Stomach smooth muscle (tissue), 2 donors: ENCODE measurements at regions not wholly inside any gene's neighbourhood (a gene's known extent, or its start where the extent isn't known, plus 50 kb on each side); places are given as distances from the start of the nearest gene placed in this dataset.
"Not testable (repeated sequence)": the region's sequence is repeated elsewhere in the genome, so short reads cannot be mapped to it uniquely, and the experiment has no call there.

Source experiments
- H3K27ac ChIP-seq: one replicate; pipeline ENCODE4 v1.7.0; 2013; ENCODE audit warnings: mild to moderate bottlenecking, low read length, inconsistent platforms
- H3K27me3 ChIP-seq, 2 donors: one replicate each; pipeline ENCODE4 v1.7.0; 2013; ENCODE audit warnings: low read length in 2 of 2; ENCODE audit not compliant: insufficient read depth in 2 of 2, control insufficient read depth in 1 of 2
- H3K36me3 ChIP-seq, 2 donors: one replicate each; pipeline ENCODE4 v1.7.0; 2013; ENCODE audit warnings: low read length in 2 of 2; ENCODE audit not compliant: control insufficient read depth in 2 of 2, insufficient read depth in 2 of 2
- H3K4me1 ChIP-seq: one replicate; pipeline ENCODE4 v1.7.0; 2013; ENCODE audit warnings: low read length; ENCODE audit not compliant: control insufficient read depth, insufficient read depth
- H3K4me3 ChIP-seq, 2 donors: one replicate each; pipeline ENCODE4 v1.7.0; 2013; ENCODE audit warnings: low read length in 2 of 2
- H3K9ac ChIP-seq, 2 donors: one replicate each; pipeline ENCODE4 v1.7.0; 2013; ENCODE audit warnings: low read length in 2 of 2, mild to moderate bottlenecking in 1 of 2
- H3K9me3 ChIP-seq, 2 donors: one replicate each; pipeline ENCODE4 v1.7.0; 2013; ENCODE audit warnings: low read length in 2 of 2; ENCODE audit not compliant: control insufficient read depth in 2 of 2
- donor health status: healthy.
- donor health status: Pancreatic carcinoma.

GRCh38 chr3:94794563-94794962 is 731.7 kb downstream of the NSUN3 start:
- Histone ChIP-seq H3K9ac (no peak overlapping the region), H3K9me3 (no peaks in the 10 kb centered on the region), H3K27me3 (no peaks in the 10 kb centered on the region), H3K4me3 (no peak overlapping the region), H3K36me3 (no peaks in the 10 kb centered on the region), H3K27ac (no peak overlapping the region), H3K4me1 (no peaks in the 10 kb centered on the region)

- H3K4me3 ChIP-seq, result no peak overlapping the region
These were observed 736.7 kb downstream of the NSUN3 start for GRCh38 chr3:94799420-94800060.

GRCh38 chr3:94811836-94812235 is 749.0 kb downstream of the NSUN3 start:
- no peak overlapping the region for H3K9ac ChIP-seq
- no peak overlapping the region for H3K27ac ChIP-seq
- H3K27me3 ChIP-seq, result no peaks in the 10 kb centered on the region
- H3K36me3 ChIP-seq, result no peaks in the 10 kb centered on the region
- no peak overlapping the region for H3K4me3 ChIP-seq
- no peaks in the 10 kb centered on the region for H3K9me3 ChIP-seq
- no peaks in the 10 kb centered on the region for H3K4me1 ChIP-seq

More at GRCh38 chr3:94799420-94800060, 736.7 kb downstream of the NSUN3 start:
- Histone ChIP-seq H3K9me3 (no peaks in the 10 kb centered on the region), H3K9ac (no peak overlapping the region), H3K36me3 (no peaks in the 10 kb centered on the region), H3K27ac (no peak overlapping the region), H3K27me3 (no peaks in the 10 kb centered on the region), H3K4me1 (no peaks in the 10 kb centered on the region)

GRCh38 chr3:94821241-94821640 is 758.4 kb downstream of the NSUN3 start:
- no peaks in the 10 kb centered on the region for H3K4me1 ChIP-seq
- H3K27ac ChIP-seq, result no peak overlapping the region
- H3K27me3 ChIP-seq, result no peaks in the 10 kb centered on the region
- H3K9ac ChIP-seq, result no peak overlapping the region
- peaks cover 0 to 3% of the 10 kb centered on the region in 2 donors for H3K9me3 ChIP-seq
- H3K4me3 ChIP-seq, result no peak overlapping the region
- H3K36me3 ChIP-seq, result no peaks in the 10 kb centered on the region

GRCh38 chr3:94822298-94822697 is 759.4 kb downstream of the NSUN3 start:
- Histone ChIP-seq H3K9ac (no peak overlapping the region), H3K9me3 (peaks cover 0 to 3% of the 10 kb centered on the region in 2 donors), H3K4me1 (no peaks in the 10 kb centered on the region), H3K4me3 (no peak overlapping the region), H3K36me3 (no peaks in the 10 kb centered on the region), H3K27ac (no peak overlapping the region), H3K27me3 (no peaks in the 10 kb centered on the region)

- H3K9me3 ChIP-seq, H3K9ac ChIP-seq, H3K4me3 ChIP-seq, H3K36me3 ChIP-seq, H3K4me1 ChIP-seq, H3K27me3 ChIP-seq, H3K27ac ChIP-seq: not testable (repeated sequence)
These were observed 783.4 kb downstream of the NSUN3 start for GRCh38 chr3:94846251-94846650.

- Histone ChIP-seq H3K9ac (no peak overlapping the region), H3K27me3 (no peaks in the 10 kb centered on the region), H3K27ac (no peak overlapping the region), H3K9me3 (peaks cover 8 to 16% of the 10 kb centered on the region in 2 donors), H3K4me1 (no peaks in the 10 kb centered on the region), H3K36me3 (no peaks in the 10 kb centered on the region), H3K4me3 (no peak overlapping the region)
These were observed 799.8 kb downstream of the NSUN3 start for GRCh38 chr3:94862703-94863102.

- no peak overlapping the region for H3K4me3 ChIP-seq
- H3K36me3 ChIP-seq, result no peaks in the 10 kb centered on the region
- H3K9me3 ChIP-seq, result peaks cover 6 to 8% of the 10 kb centered on the region in 2 donors
These were observed 806.2 kb downstream of the NSUN3 start for GRCh38 chr3:94869059-94869547.

GRCh38 chr3:94873751-94874150 is 810.9 kb downstream of the NSUN3 start:
- Histone ChIP-seq H3K27me3 (no peaks in the 10 kb centered on the region), H3K9me3 (no peaks in the 10 kb centered on the region), H3K4me3 (no peak overlapping the region), H3K27ac (no peak overlapping the region), H3K9ac (no peak overlapping the region), H3K36me3 (no peaks in the 10 kb centered on the region), H3K4me1 (no peaks in the 10 kb centered on the region)

More at GRCh38 chr3:94869059-94869547, 806.2 kb downstream of the NSUN3 start:
- Histone ChIP-seq H3K27me3 (no peaks in the 10 kb centered on the region), H3K4me1 (no peaks in the 10 kb centered on the region), H3K27ac (no peak overlapping the region), H3K9ac (no peak overlapping the region)

GRCh38 chr3:94875149-94875548 is 812.3 kb downstream of the NSUN3 start:
- Histone ChIP-seq H3K27me3 (no peaks in the 10 kb centered on the region), H3K9me3 (no peaks in the 10 kb centered on the region), H3K27ac (no peak overlapping the region), H3K4me3 (no peak overlapping the region), H3K36me3 (no peaks in the 10 kb centered on the region), H3K4me1 (no peaks in the 10 kb centered on the region), H3K9ac (no peak overlapping the region)

- Histone ChIP-seq H3K27ac (no peak overlapping the region), H3K9ac (no peak overlapping the region), H3K4me3 (no peak overlapping the region), H3K36me3 (no peaks in the 10 kb centered on the region), H3K9me3 (no peaks in the 10 kb centered on the region), H3K27me3 (no peaks in the 10 kb centered on the region), H3K4me1 (no peaks in the 10 kb centered on the region)
These were observed 824.2 kb downstream of the NSUN3 start for GRCh38 chr3:94887065-94887464.
